GM12892 (cell line): ENCODE measurements at regions not wholly inside any gene's neighbourhood (a gene's known extent, or its start where the extent isn't known, plus 50 kb on each side); places are given as distances from the start of the nearest gene placed in this dataset.
A peak's percentile ranks its signal among the peaks of the same experiment; 100 is the strongest.

Experiments used
- DNase-seq: peaks from one replicate; pipeline ENCODE4 v3.0.0; 2011; ENCODE audit not compliant: insufficient read length
- FAIRE-seq: peaks from 2 replicates; lab custom pipeline; 2011; peaks lifted over from hg19 to GRCh38; lab: Jason Lieb, UNC
- POLR2A ChIP-seq: IDR thresholded peaks from 2 replicates; pipeline ENCODE4 v1.6.1; 2011; ENCODE audit warnings: low read depth, low read length, control low read depth
- POLR2AphosphoS5 ChIP-seq: IDR thresholded peaks from 2 replicates; pipeline ENCODE4 v1.6.1; 2011; ENCODE audit warnings: low read depth, low read length, control low read depth
- TAF1 ChIP-seq: IDR thresholded peaks from 2 replicates; pipeline ENCODE4 v1.6.1; 2011; ENCODE audit warnings: low read depth, mild to moderate bottlenecking, control low read depth, low read length, borderline replicate concordance

- FAIRE-seq (no peak), DNase-seq (no peak)
- TF ChIP-seq POLR2AphosphoS5 (no peak), POLR2A (no peak), TAF1 (no peak)
Observed at GRCh38 chr7:138276891-138277290, 183.2 kb upstream of the TRIM24 start.

DNA sequence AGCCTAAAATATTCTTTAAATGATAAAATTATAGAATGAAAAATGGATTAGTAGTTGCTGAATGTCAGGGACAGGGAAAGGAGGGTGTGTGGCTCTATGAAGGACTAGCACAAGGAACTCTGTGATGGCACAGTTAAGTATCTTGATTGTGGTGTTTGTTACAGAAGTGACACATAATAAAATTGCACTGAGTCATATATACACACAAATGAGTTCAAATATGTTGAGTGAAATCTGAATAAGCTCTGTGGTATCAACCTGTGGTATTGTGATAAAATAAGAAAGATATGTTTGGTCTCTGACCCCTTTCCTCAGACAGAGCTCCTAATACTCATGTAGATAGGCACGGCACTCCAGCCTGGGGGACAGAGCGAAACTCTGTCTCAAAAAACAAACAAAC lies 181.5 kb upstream of the TRIM24 start:
- no peak for FAIRE-seq
- DNase-seq: no peak
- TF ChIP-seq POLR2A: no peak
- TF ChIP-seq POLR2AphosphoS5: no peak
- no peak for TF ChIP-seq TAF1

GRCh38 chr7:138282997-138283396 lies 177.1 kb upstream of the TRIM24 start:
- no peak for DNase-seq
- no peak for TF ChIP-seq POLR2A
- no peak for FAIRE-seq

GRCh38 chr7:138285129-138285528 lies 174.9 kb upstream of the TRIM24 start:
- no peak for DNase-seq
- TF ChIP-seq TAF1 (no peak), POLR2A (no peak), POLR2AphosphoS5 (no peak)
- no peak for FAIRE-seq

DNA sequence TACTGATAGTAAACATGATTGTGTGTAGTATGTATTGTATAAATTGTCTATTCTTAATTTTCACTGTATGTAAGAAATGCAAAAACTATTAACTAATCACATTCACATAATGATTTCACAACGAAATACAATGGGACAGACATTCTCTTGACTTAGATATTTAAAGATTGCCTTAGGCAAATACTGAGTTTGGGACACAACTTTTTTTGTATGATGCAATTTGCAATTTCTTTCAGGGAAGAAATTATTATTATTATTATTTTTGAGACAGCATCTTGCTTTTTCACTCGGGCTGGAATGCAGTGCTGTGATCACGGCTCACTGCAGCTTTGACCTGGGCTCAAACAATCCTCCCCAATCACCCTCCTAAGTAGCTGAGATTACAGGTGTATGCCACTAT lies 173.2 kb upstream of the TRIM24 start:
- DNase-seq (no peak), FAIRE-seq (no peak)
- TF ChIP-seq POLR2AphosphoS5 (no peak), TAF1 (no peak), POLR2A (no peak)

GRCh38 chr7:138287549-138287948 lies 172.5 kb upstream of the TRIM24 start:
- FAIRE-seq: no peak
- TF ChIP-seq TAF1 (no peak), POLR2AphosphoS5 (no peak), POLR2A (no peak)
- no peak for DNase-seq

DNA sequence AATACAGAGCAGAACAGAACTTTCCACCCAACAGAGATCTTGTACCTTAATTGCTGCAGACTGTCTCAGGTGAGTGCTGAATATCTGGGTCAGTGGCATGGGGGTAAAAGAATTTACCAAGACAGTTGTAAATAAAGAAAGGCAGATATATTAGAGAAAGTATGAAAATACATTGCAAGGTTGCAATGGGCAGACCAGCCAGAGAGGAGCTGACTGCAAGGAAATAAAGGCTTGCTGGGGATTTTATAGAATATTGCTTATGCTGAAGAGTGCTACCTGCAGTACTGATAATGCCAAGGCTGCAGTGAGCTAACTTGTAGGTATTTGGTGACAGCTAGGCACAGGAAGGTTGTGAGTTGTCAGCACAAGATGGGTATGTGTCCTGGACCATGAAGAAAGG lies 171.0 kb upstream of the TRIM24 start:
- DNase-seq: no peak
- no peak for TF ChIP-seq POLR2A
- TF ChIP-seq POLR2AphosphoS5: no peak
- TF ChIP-seq TAF1: no peak
- FAIRE-seq: no peak

DNA sequence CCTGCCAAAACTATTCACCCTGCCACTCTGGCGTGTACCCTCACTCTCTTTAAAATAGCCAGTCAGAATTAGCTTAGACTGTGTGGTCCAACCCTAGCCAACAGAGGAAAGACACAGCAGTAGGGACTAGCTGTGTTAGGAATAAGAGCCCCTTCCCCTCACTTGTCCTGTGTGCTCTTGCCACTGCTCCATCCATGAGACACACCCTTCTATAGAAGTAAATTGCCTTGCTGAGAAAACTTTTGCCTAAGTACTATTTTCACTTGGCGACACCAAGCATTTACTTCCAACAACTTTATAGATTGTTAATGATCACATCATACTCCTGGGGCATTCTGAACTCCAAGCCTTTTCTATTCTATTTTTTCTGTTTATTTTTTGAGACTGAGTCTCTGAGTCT lies 170.2 kb upstream of the TRIM24 start:
- TF ChIP-seq POLR2AphosphoS5 (no peak), TAF1 (no peak), POLR2A (no peak)
- no peak for FAIRE-seq
- DNase-seq: no peak

DNA sequence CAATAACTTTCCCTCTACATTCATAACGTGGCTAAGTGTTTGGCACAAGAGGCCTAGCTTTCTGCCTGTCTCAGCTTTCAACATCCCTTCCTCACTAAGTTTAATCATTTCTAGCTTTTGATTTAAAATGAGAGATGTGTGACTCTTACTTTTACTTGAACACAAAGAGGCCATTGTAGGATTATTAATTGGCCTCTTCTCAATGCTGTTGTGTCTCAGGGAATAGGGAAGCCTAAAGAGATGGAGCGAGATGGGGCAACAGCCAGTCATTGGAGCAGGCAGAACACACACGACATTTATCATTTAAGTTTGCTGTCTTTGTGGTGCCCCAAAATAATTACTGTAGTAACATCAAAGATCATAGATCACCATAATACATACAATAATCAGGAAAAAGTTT lies 167.1 kb upstream of the TRIM24 start:
- DNase-seq: no peak
- no peak for FAIRE-seq
- no peak for TF ChIP-seq POLR2A
- no peak for TF ChIP-seq POLR2AphosphoS5
- no peak for TF ChIP-seq TAF1

DNA sequence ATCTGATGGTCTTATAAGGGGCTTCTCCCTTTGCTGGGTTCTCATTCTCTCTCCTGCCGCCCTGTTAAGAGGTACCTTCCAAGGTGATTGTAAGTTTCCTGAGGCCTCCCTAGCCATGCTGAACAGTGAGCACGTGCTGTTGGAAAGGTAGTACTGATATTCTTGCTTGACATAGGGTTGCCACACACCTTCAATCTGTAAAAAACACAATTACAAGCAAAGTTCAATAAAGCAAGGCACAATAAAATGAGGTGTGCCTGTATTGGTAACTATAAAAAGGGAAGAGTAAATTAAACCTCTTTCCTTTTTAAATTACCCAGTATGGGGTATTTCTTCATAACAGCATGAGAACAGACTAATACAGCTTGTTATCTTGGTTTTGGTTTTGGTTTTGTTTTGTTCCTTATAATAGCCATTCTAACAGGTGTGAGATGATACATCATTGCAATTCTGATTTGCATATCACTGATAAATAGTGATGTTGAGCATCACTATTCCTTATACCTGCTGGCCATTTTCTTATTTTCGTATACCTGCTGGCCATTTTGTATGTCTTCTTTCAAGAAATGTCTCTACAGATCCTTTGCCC lies 164.9 kb upstream of the TRIM24 start:
- DNase-seq: no peak
- FAIRE-seq: peak; percentile 38
- TF ChIP-seq POLR2AphosphoS5: no peak
- TF ChIP-seq POLR2A: no peak
- TF ChIP-seq TAF1: no peak

DNA sequence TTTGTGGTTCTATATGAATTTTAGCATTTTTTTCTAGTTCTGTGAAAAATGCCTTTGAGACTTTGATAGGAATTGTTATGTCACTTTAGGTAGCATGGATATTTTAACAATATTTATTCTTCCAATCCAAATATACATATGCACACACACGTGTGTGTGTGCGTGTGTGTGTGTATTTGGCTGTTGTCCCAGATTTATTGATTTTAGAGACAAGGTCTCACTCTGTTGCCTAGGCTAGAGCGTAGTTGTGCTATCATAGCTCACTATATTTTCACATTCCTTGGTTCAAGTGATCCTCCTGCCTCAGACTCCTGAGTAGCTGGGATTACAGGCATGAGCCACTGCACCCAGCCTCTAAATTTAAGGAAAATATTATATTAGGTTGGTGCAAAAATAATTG lies 162.5 kb upstream of the TRIM24 start:
- DNase-seq: no peak
- FAIRE-seq: no peak
- TF ChIP-seq TAF1 (no peak), POLR2AphosphoS5 (no peak), POLR2A (no peak)

- TF ChIP-seq TAF1: no peak
- no peak for TF ChIP-seq POLR2AphosphoS5
- no peak for TF ChIP-seq POLR2A
- DNase-seq (no peak), FAIRE-seq (no peak)
Observed at GRCh38 chr7:138299066-138299465, 161.0 kb upstream of the TRIM24 start.
